ENCODE measurements at regions not wholly inside any gene's neighbourhood (a gene's known extent, or its start where the extent isn't known, plus 50 kb on each side); places are given as distances from the start of the nearest gene placed in this dataset.

- TF ChIP-seq CTCF (IDR thresholded peaks at IDR 0.05) (no peak), EP300 (IDR thresholded peaks at IDR 0.05; ENCODE audit: low read depth) (no peak), POLR2AphosphoS5 (IDR thresholded peaks at IDR 0.05) (no peak), POLR2A (IDR thresholded peaks at IDR 0.05) (no peak)
These were observed 101.6 kb downstream of the SKIDA1 start for GRCh38 chr10:21423850-21424249.
